H54 (cell line): ENCODE measurements at regions not wholly inside any gene's neighbourhood (a gene's known extent, or its start where the extent isn't known, plus 50 kb on each side); places are given as distances from the start of the nearest gene placed in this dataset.

Experiments
- DNase-seq: peaks from one replicate; pipeline ENCODE4 v3.0.0; 2011; ENCODE audit warnings: low spot score, mixed read lengths; ENCODE audit not compliant: insufficient read length
- FAIRE-seq: peaks from 3 replicates; lab custom pipeline; 2011; peaks lifted over from hg19 to GRCh38; lab: Jason Lieb, UNC
- POLR2A ChIP-seq: IDR thresholded peaks from 2 replicates; pipeline ENCODE4 v1.6.1; 2011; ENCODE audit warnings: low read depth, mild to moderate bottlenecking, low read length

GRCh38 chr18:22723221-22723620, 209.9 kb upstream of the RBBP8 start:
- no peak for DNase-seq
- FAIRE-seq, result no peak
- TF ChIP-seq POLR2A, result no peak

- DNase-seq (no peak), FAIRE-seq (no peak)
- no peak for TF ChIP-seq POLR2A
Observed at GRCh38 chr18:22723773-22724172, 209.4 kb upstream of the RBBP8 start.

- no peak for DNase-seq
- FAIRE-seq, result no peak
- TF ChIP-seq POLR2A, result no peak
Observed at GRCh38 chr18:22726469-22726868, 206.7 kb upstream of the RBBP8 start.

GRCh38 chr18:22728016-22728415, 205.1 kb upstream of the RBBP8 start:
- FAIRE-seq (no peak), DNase-seq (no peak)
- no peak for TF ChIP-seq POLR2A

- TF ChIP-seq POLR2A, result no peak
- FAIRE-seq (no peak), DNase-seq (no peak)
Observed at GRCh38 chr18:22728481-22729105, 204.5 kb upstream of the RBBP8 start.

- DNase-seq, result no peak
- TF ChIP-seq POLR2A, result no peak
- no peak for FAIRE-seq
Observed at GRCh38 chr18:22731398-22731797, 201.7 kb upstream of the RBBP8 start.

- DNase-seq (no peak), FAIRE-seq (no peak)
- no peak for TF ChIP-seq POLR2A
Observed at GRCh38 chr18:22734105-22734661, 198.9 kb upstream of the RBBP8 start.

GRCh38 chr18:22734791-22735627, 198.1 kb upstream of the RBBP8 start:
- FAIRE-seq, result no peak
- no peak for TF ChIP-seq POLR2A
- no peak for DNase-seq

- no peak for DNase-seq
Observed at GRCh38 chr18:22737054-22737453, 196.1 kb upstream of the RBBP8 start.

GRCh38 chr18:22739061-22739642, 194.0 kb upstream of the RBBP8 start:
- no peak for TF ChIP-seq POLR2A
- DNase-seq (no peak), FAIRE-seq (no peak)

More at GRCh38 chr18:22737054-22737453, 196.1 kb upstream of the RBBP8 start:
- no peak for TF ChIP-seq POLR2A
- no peak for FAIRE-seq

- no peak for FAIRE-seq
- no peak for DNase-seq
Observed at GRCh38 chr18:22739789-22740188, 193.3 kb upstream of the RBBP8 start.

GRCh38 chr18:22741318-22741717, 191.8 kb upstream of the RBBP8 start:
- DNase-seq (no peak), FAIRE-seq (no peak)
- TF ChIP-seq POLR2A, result no peak

More at GRCh38 chr18:22739789-22740188, 193.3 kb upstream of the RBBP8 start:
- TF ChIP-seq POLR2A, result no peak

GRCh38 chr18:22742409-22742808, 190.7 kb upstream of the RBBP8 start:
- DNase-seq, result no peak
- no peak for FAIRE-seq
- no peak for TF ChIP-seq POLR2A

GRCh38 chr18:22745966-22746365, 187.2 kb upstream of the RBBP8 start:
- DNase-seq (no peak), FAIRE-seq (no peak)
- TF ChIP-seq POLR2A, result no peak

GRCh38 chr18:22752014-22752413, 181.1 kb upstream of the RBBP8 start:
- no peak for FAIRE-seq
- no peak for DNase-seq
- TF ChIP-seq POLR2A, result no peak
